Activated T-helper 17 cell treated with anti-CD3 and anti-CD28 coated beads, Interleukin-2, amount 50 U/mL, for 72 hours (primary cell): ENCODE measurements at regions not wholly inside any gene's neighbourhood (a gene's known extent, or its start where the extent isn't known, plus 50 kb on each side); places are given as distances from the start of the nearest gene placed in this dataset.
"Not testable (repeated sequence)": the region's sequence is repeated elsewhere in the genome, so short reads cannot be mapped to it uniquely, and the experiment has no call there.

Source experiments
- ATAC-seq: fragments of 150-1000 bp; cut with Tn5 transposase; replicated peaks from 2 replicates; pipeline ENCODE4 v1.10.0; 2021; ENCODE audit warnings: mild to moderate bottlenecking, moderate library complexity
- H3K27ac Mint-ChIP-seq: one replicate; pipeline ENCODE4 v1.8.0; 2022; ENCODE audit warnings: mixed read lengths
- H3K27me3 Mint-ChIP-seq: one replicate; pipeline ENCODE4 v1.8.0; 2022; ENCODE audit warnings: mixed read lengths
- H3K36me3 Mint-ChIP-seq: one replicate; pipeline ENCODE4 v1.8.0; 2022; ENCODE audit warnings: low read depth, mild to moderate bottlenecking, mixed read lengths
- H3K4me1 Mint-ChIP-seq: one replicate; pipeline ENCODE4 v1.8.0; 2022; ENCODE audit warnings: mixed read lengths
- H3K4me3 Mint-ChIP-seq: one replicate; pipeline ENCODE4 v1.8.0; 2022; ENCODE audit warnings: mild to moderate bottlenecking, mixed read lengths
- H3K9me3 Mint-ChIP-seq: one replicate; pipeline ENCODE4 v1.8.0; 2022; ENCODE audit warnings: mixed read lengths

GRCh38 chr10:6706725-6707124 is 126.6 kb upstream of the PRKCQ start:
- H3K4me3 Mint-ChIP-seq, result no peak overlapping the region
- H3K4me1 Mint-ChIP-seq, result no peaks in the 10 kb centered on the region
- ATAC-seq, result no peak
- no peaks in the 10 kb centered on the region for H3K9me3 Mint-ChIP-seq
- H3K27ac Mint-ChIP-seq, result no peak overlapping the region
- no peaks in the 10 kb centered on the region for H3K36me3 Mint-ChIP-seq
- peaks cover 41% of the 10 kb centered on the region for H3K27me3 Mint-ChIP-seq

GRCh38 chr10:6704896-6705295 is 124.8 kb upstream of the PRKCQ start:
- ATAC-seq, result no peak

GRCh38 chr10:6702833-6703232 is 122.8 kb upstream of the PRKCQ start:
- H3K27me3 Mint-ChIP-seq, result peaks cover 20% of the 10 kb centered on the region
- H3K4me1 Mint-ChIP-seq, H3K9me3 Mint-ChIP-seq, H3K36me3 Mint-ChIP-seq, ATAC-seq, H3K27ac Mint-ChIP-seq, H3K4me3 Mint-ChIP-seq: not testable (repeated sequence)

More at GRCh38 chr10:6704896-6705295, 124.8 kb upstream of the PRKCQ start:
- Mint-ChIP-seq H3K27me3 (peaks cover 33% of the 10 kb centered on the region), H3K4me1 (no peaks in the 10 kb centered on the region), H3K27ac (no peak overlapping the region), H3K9me3 (no peaks in the 10 kb centered on the region), H3K4me3 (no peak overlapping the region), H3K36me3 (no peaks in the 10 kb centered on the region)

- no peaks in the 10 kb centered on the region for H3K36me3 Mint-ChIP-seq
- H3K27me3 Mint-ChIP-seq, result peaks cover 12% of the 10 kb centered on the region
- ATAC-seq, result no peak
- no peak overlapping the region for H3K4me3 Mint-ChIP-seq
- no peak overlapping the region for H3K27ac Mint-ChIP-seq
- no peaks in the 10 kb centered on the region for H3K9me3 Mint-ChIP-seq
- no peaks in the 10 kb centered on the region for H3K4me1 Mint-ChIP-seq
These were observed 122.0 kb upstream of the PRKCQ start for GRCh38 chr10:6702030-6702429.

GRCh38 chr10:6701289-6701688 is 121.2 kb upstream of the PRKCQ start:
- Mint-ChIP-seq H3K9me3 (no peaks in the 10 kb centered on the region), H3K4me1 (no peaks in the 10 kb centered on the region), H3K27me3 (peaks cover 6% of the 10 kb centered on the region), H3K36me3 (no peaks in the 10 kb centered on the region), H3K4me3 (no peak overlapping the region), H3K27ac (no peak overlapping the region)
- ATAC-seq, result no peak

- Mint-ChIP-seq H3K27ac (no peak overlapping the region), H3K36me3 (no peaks in the 10 kb centered on the region), H3K4me1 (peaks cover 5% of the 10 kb centered on the region), H3K9me3 (no peaks in the 10 kb centered on the region), H3K27me3 (peaks cover 2% of the 10 kb centered on the region), H3K4me3 (no peak overlapping the region)
- no peak for ATAC-seq
These were observed 120.0 kb upstream of the PRKCQ start for GRCh38 chr10:6700066-6700465.

GRCh38 chr10:6699336-6699735 is 119.3 kb upstream of the PRKCQ start:
- Mint-ChIP-seq H3K4me3 (no peak overlapping the region), H3K27me3 (no peaks in the 10 kb centered on the region), H3K36me3 (no peaks in the 10 kb centered on the region), H3K27ac (no peak overlapping the region), H3K4me1 (peaks cover 5% of the 10 kb centered on the region), H3K9me3 (no peaks in the 10 kb centered on the region)
- ATAC-seq, result no peak

GRCh38 chr10:6695519-6695918 is 115.4 kb upstream of the PRKCQ start:
- H3K4me3 Mint-ChIP-seq, result no peak overlapping the region
- H3K4me1 Mint-ChIP-seq, result peaks cover 5% of the 10 kb centered on the region
- H3K27ac Mint-ChIP-seq, result no peak overlapping the region
- ATAC-seq, result no peak
- H3K36me3 Mint-ChIP-seq, result no peaks in the 10 kb centered on the region
- peaks cover 9% of the 10 kb centered on the region for H3K27me3 Mint-ChIP-seq
- no peaks in the 10 kb centered on the region for H3K9me3 Mint-ChIP-seq

GRCh38 chr10:6694447-6695140 is 114.5 kb upstream of the PRKCQ start:
- Mint-ChIP-seq H3K27ac (no peak overlapping the region), H3K4me1 (peaks cover 5% of the 10 kb centered on the region), H3K9me3 (no peaks in the 10 kb centered on the region), H3K27me3 (peaks cover 9% of the 10 kb centered on the region), H3K36me3 (no peaks in the 10 kb centered on the region), H3K4me3 (no peak overlapping the region)
- peak; percentile 69 for ATAC-seq

- Mint-ChIP-seq H3K9me3 (no peaks in the 10 kb centered on the region), H3K4me1 (peaks cover 5% of the 10 kb centered on the region), H3K36me3 (no peaks in the 10 kb centered on the region), H3K27me3 (peaks cover 9% of the 10 kb centered on the region), H3K27ac (no peak overlapping the region), H3K4me3 (no peak overlapping the region)
- no peak for ATAC-seq
These were observed 112.8 kb upstream of the PRKCQ start for GRCh38 chr10:6692856-6693255.

- ATAC-seq, result no peak
- H3K27ac Mint-ChIP-seq, result no peak overlapping the region
- H3K4me3 Mint-ChIP-seq, result no peak overlapping the region
- H3K36me3 Mint-ChIP-seq, result no peaks in the 10 kb centered on the region
- peaks cover 9% of the 10 kb centered on the region for H3K27me3 Mint-ChIP-seq
- no peaks in the 10 kb centered on the region for H3K9me3 Mint-ChIP-seq
- peaks cover 5% of the 10 kb centered on the region for H3K4me1 Mint-ChIP-seq
These were observed 112.0 kb upstream of the PRKCQ start for GRCh38 chr10:6692103-6692502.

GRCh38 chr10:6689036-6689435 is 109.0 kb upstream of the PRKCQ start:
- Mint-ChIP-seq H3K9me3 (no peaks in the 10 kb centered on the region), H3K4me1 (no peaks in the 10 kb centered on the region), H3K27ac (no peak overlapping the region), H3K27me3 (peaks cover 9% of the 10 kb centered on the region), H3K4me3 (no peak overlapping the region), H3K36me3 (no peaks in the 10 kb centered on the region)
- ATAC-seq, result no peak

GRCh38 chr10:6680735-6681134 is 100.7 kb upstream of the PRKCQ start:
- ATAC-seq, result no peak
- no peaks in the 10 kb centered on the region for H3K9me3 Mint-ChIP-seq
- peaks cover 12% of the 10 kb centered on the region for H3K27me3 Mint-ChIP-seq
- H3K4me1 Mint-ChIP-seq, result no peaks in the 10 kb centered on the region
- no peak overlapping the region for H3K4me3 Mint-ChIP-seq
- H3K36me3 Mint-ChIP-seq, result no peaks in the 10 kb centered on the region
- no peak overlapping the region for H3K27ac Mint-ChIP-seq

GRCh38 chr10:6678956-6679355 is 98.9 kb upstream of the PRKCQ start:
- Mint-ChIP-seq H3K27ac (no peak overlapping the region), H3K4me1 (no peaks in the 10 kb centered on the region), H3K36me3 (no peaks in the 10 kb centered on the region), H3K9me3 (no peaks in the 10 kb centered on the region), H3K4me3 (no peak overlapping the region), H3K27me3 (peaks cover 12% of the 10 kb centered on the region)
- ATAC-seq, result no peak

GRCh38 chr10:6678211-6678803 is 98.2 kb upstream of the PRKCQ start:
- no peaks in the 10 kb centered on the region for H3K4me1 Mint-ChIP-seq
- no peak overlapping the region for H3K27ac Mint-ChIP-seq
- peak; percentile 76 for ATAC-seq
- no peaks in the 10 kb centered on the region for H3K9me3 Mint-ChIP-seq
- H3K27me3 Mint-ChIP-seq, result peaks cover 11% of the 10 kb centered on the region
- no peak overlapping the region for H3K4me3 Mint-ChIP-seq
- no peaks in the 10 kb centered on the region for H3K36me3 Mint-ChIP-seq
